NCI-H748 (cell line): ENCODE measurements at regions not wholly inside any gene's neighbourhood (a gene's known extent, or its start where the extent isn't known, plus 50 kb on each side); places are given as distances from the start of the nearest gene placed in this dataset.

Experiments
- DNase-seq: peaks from one replicate; lab custom pipeline; 2025; ENCODE audit not compliant: unreplicated experiment; lab: John Stamatoyannopoulos, UW

- DNase-seq = no peak
Observed at GRCh38 chr6:2563635-2564034, 187.1 kb downstream of the MYLK4 start.

- no peak for DNase-seq
Observed at GRCh38 chr6:2562721-2563451, 187.8 kb downstream of the MYLK4 start.

GRCh38 chr6:2560917-2561698, 189.6 kb downstream of the MYLK4 start:
- no peak for DNase-seq

- no peak for DNase-seq
Observed at GRCh38 chr6:2560140-2560818, 190.4 kb downstream of the MYLK4 start.

GRCh38 chr6:2558861-2559801, 191.6 kb downstream of the MYLK4 start:
- no peak for DNase-seq

- DNase-seq = no peak
Observed at GRCh38 chr6:2558098-2558680, 192.5 kb downstream of the MYLK4 start.

- no peak for DNase-seq
Observed at GRCh38 chr6:2557181-2557720, 193.5 kb downstream of the MYLK4 start.

- no peak for DNase-seq
Observed at GRCh38 chr6:2556761-2557160, 194.0 kb downstream of the MYLK4 start.

GRCh38 chr6:2554651-2555260, 196.0 kb downstream of the MYLK4 start:
- no peak for DNase-seq

- DNase-seq = no peak
Observed at GRCh38 chr6:2552526-2553154, 198.1 kb downstream of the MYLK4 start.

- DNase-seq = no peak
Observed at GRCh38 chr6:2551705-2552104, 199.0 kb downstream of the MYLK4 start.

- no peak for DNase-seq
Observed at GRCh38 chr6:2550247-2550646, 200.5 kb downstream of the MYLK4 start.

- DNase-seq = no peak
Observed at GRCh38 chr6:2549834-2550233, 200.9 kb downstream of the MYLK4 start.

GRCh38 chr6:2547355-2547754, 203.4 kb downstream of the MYLK4 start:
- no peak for DNase-seq

GRCh38 chr6:2546901-2547300, 203.8 kb downstream of the MYLK4 start:
- no peak for DNase-seq

- DNase-seq = no peak
Observed at GRCh38 chr6:2545383-2546038, 205.2 kb downstream of the MYLK4 start.

- no peak for DNase-seq
Observed at GRCh38 chr6:2543321-2543720, 207.4 kb downstream of the MYLK4 start.

- no peak for DNase-seq
Observed at GRCh38 chr6:2542858-2543218, 207.9 kb downstream of the MYLK4 start.
